GM06990 (cell line): ENCODE measurements at regions not wholly inside any gene's neighbourhood (a gene's known extent, or its start where the extent isn't known, plus 50 kb on each side); places are given as distances from the start of the nearest gene placed in this dataset.

Source experiments
- DNase-seq: peaks from one replicate; pipeline ENCODE4 v3.0.0-alpha.2; 2011; ENCODE audit not compliant: insufficient read length; ENCODE audit errors: extremely low read depth
- H3K27me3 ChIP-seq: replicated peaks from 2 replicates; pipeline ENCODE4 v1.6.0; 2011; ENCODE audit warnings: low read length; ENCODE audit not compliant: control insufficient read depth, insufficient read depth
- H3K36me3 ChIP-seq: 2 replicates; pipeline ENCODE4 v1.5.1; 2011; ENCODE audit warnings: low read length; ENCODE audit not compliant: control insufficient read depth, insufficient read depth
- H3K4me3 ChIP-seq: replicated peaks from 2 replicates; pipeline ENCODE4 v1.5.1; 2011; ENCODE audit warnings: low read depth, mild to moderate bottlenecking, control low read depth, low read length
- CTCF ChIP-seq: IDR thresholded peaks from 2 replicates; pipeline ENCODE4 v1.5.1; 2011; ENCODE audit warnings: low read length, control low read depth, mild to moderate bottlenecking, inconsistent platforms; ENCODE audit not compliant: insufficient read depth, poor library complexity, severe bottlenecking

- H3K36me3 ChIP-seq, result no peaks in the 10 kb centered on the region
- H3K27me3 ChIP-seq, result no peaks in the 10 kb centered on the region
- no peak for DNase-seq
- H3K4me3 ChIP-seq, result no peak overlapping the region
- TF ChIP-seq CTCF, result no peak
Observed at GRCh38 chr16:35174016-35174415, 1714.6 kb downstream of the TP53TG3F start.

- no peak overlapping the region for H3K4me3 ChIP-seq
- H3K27me3 ChIP-seq, result no peaks in the 10 kb centered on the region
Observed at GRCh38 chr16:35176449-35176848, 1717.0 kb downstream of the TP53TG3F start.

GRCh38 chr16:35177851-35178250, 1718.4 kb downstream of the TP53TG3F start:
- no peaks in the 10 kb centered on the region for H3K27me3 ChIP-seq
- H3K36me3 ChIP-seq, result no peaks in the 10 kb centered on the region
- no peak for TF ChIP-seq CTCF
- no peak for DNase-seq
- no peak overlapping the region for H3K4me3 ChIP-seq

More at GRCh38 chr16:35176449-35176848, 1717.0 kb downstream of the TP53TG3F start:
- TF ChIP-seq CTCF, result no peak
- no peak for DNase-seq
- no peaks in the 10 kb centered on the region for H3K36me3 ChIP-seq

GRCh38 chr16:35180970-35181369, 1721.6 kb downstream of the TP53TG3F start:
- no peak for DNase-seq
- H3K27me3 ChIP-seq, result no peaks in the 10 kb centered on the region
- no peak overlapping the region for H3K4me3 ChIP-seq
- H3K36me3 ChIP-seq, result no peaks in the 10 kb centered on the region
- TF ChIP-seq CTCF, result no peak

- no peaks in the 10 kb centered on the region for H3K27me3 ChIP-seq
- no peaks in the 10 kb centered on the region for H3K36me3 ChIP-seq
- TF ChIP-seq CTCF, result no peak
- no peak overlapping the region for H3K4me3 ChIP-seq
- DNase-seq, result no peak
Observed at GRCh38 chr16:35181422-35182030, 1722.1 kb downstream of the TP53TG3F start.
